ENCODE measurements at regions not wholly inside any gene's neighbourhood (a gene's known extent, or its start where the extent isn't known, plus 50 kb on each side); places are given as distances from the start of the nearest gene placed in this dataset.

- FAIRE-seq (no peak), DNase-seq (ENCODE audit: low read depth) (no peak)
- H3K9me3 Mint-ChIP-seq (ENCODE audit: unreplicated experiment), result no peaks in the 10 kb centered on the region
- no peaks in the 10 kb centered on the region for H3K36me3 ChIP-seq (ENCODE audit: insufficient read depth, low read length)
- no peak overlapping the region for H3K4me3 Mint-ChIP-seq (ENCODE audit: unreplicated experiment)
- H3K27ac Mint-ChIP-seq (ENCODE audit: unreplicated experiment), result no peak overlapping the region
- H3K9me3 ChIP-seq (ENCODE audit: insufficient read depth, low read depth, low read length), result no peaks in the 10 kb centered on the region
- H2AFZ ChIP-seq (ENCODE audit: low read depth, low read length), result no peak overlapping the region
- no peaks in the 10 kb centered on the region for H3K27me3 ChIP-seq (ENCODE audit: insufficient read depth, low read length)
- H3K4me1 ChIP-seq (ENCODE audit: insufficient read depth, low read length), result no peaks in the 10 kb centered on the region
- TF ChIP-seq EZH2 (IDR thresholded peaks at IDR 0.05; ENCODE audit: insufficient read depth, low read length) (no peak), CTCF (IDR thresholded peaks at IDR 0.05; ENCODE audit: insufficient read depth, low read depth, low read length) (no peak)
- no peak overlapping the region for H3K27ac ChIP-seq (ENCODE audit: low read depth, low read length)
- no peaks in the 10 kb centered on the region for H3K4me1 Mint-ChIP-seq (ENCODE audit: low read depth, unreplicated experiment)
- H4K20me1 ChIP-seq (ENCODE audit: insufficient read depth, low read length), result no peaks in the 10 kb centered on the region
- H3K27me3 Mint-ChIP-seq (ENCODE audit: low read depth, unreplicated experiment), result peaks cover 2% of the 10 kb centered on the region
- no peaks in the 10 kb centered on the region for H3K36me3 Mint-ChIP-seq (ENCODE audit: low read depth, unreplicated experiment)
- H3K9ac ChIP-seq (ENCODE audit: low read length), result no peak overlapping the region
- no peaks in the 10 kb centered on the region for H3K79me2 ChIP-seq (ENCODE audit: insufficient read depth, low read length)
- no peak overlapping the region for H3K4me2 ChIP-seq (ENCODE audit: low read length)
- no peak overlapping the region for H3K4me3 ChIP-seq (ENCODE audit: insufficient read depth, low read depth, low read length)
Observed at GRCh38 chr9:26562338-26562737, 330.3 kb downstream of the CAAP1 start.

- Mint-ChIP-seq H3K36me3 (ENCODE audit: low read depth, unreplicated experiment) (no peaks in the 10 kb centered on the region), H3K4me1 (ENCODE audit: low read depth, unreplicated experiment) (no peaks in the 10 kb centered on the region), H3K27ac (ENCODE audit: unreplicated experiment) (no peak overlapping the region), H3K9me3 (ENCODE audit: unreplicated experiment) (no peaks in the 10 kb centered on the region), H3K27me3 (ENCODE audit: low read depth, unreplicated experiment) (peaks cover 2% of the 10 kb centered on the region), H3K4me3 (ENCODE audit: unreplicated experiment) (no peak overlapping the region)
- Histone ChIP-seq H3K4me3 (ENCODE audit: insufficient read depth, low read depth, low read length) (no peak overlapping the region), H4K20me1 (ENCODE audit: insufficient read depth, low read length) (no peaks in the 10 kb centered on the region), H3K27ac (ENCODE audit: low read depth, low read length) (no peak overlapping the region), H3K36me3 (ENCODE audit: insufficient read depth, low read length) (no peaks in the 10 kb centered on the region), H3K4me2 (ENCODE audit: low read length) (no peak overlapping the region), H3K9ac (ENCODE audit: low read length) (no peak overlapping the region), H3K9me3 (ENCODE audit: insufficient read depth, low read depth, low read length) (no peaks in the 10 kb centered on the region), H2AFZ (ENCODE audit: low read depth, low read length) (no peak overlapping the region), H3K79me2 (ENCODE audit: insufficient read depth, low read length) (no peaks in the 10 kb centered on the region), H3K27me3 (ENCODE audit: insufficient read depth, low read length) (no peaks in the 10 kb centered on the region), H3K4me1 (ENCODE audit: insufficient read depth, low read length) (no peaks in the 10 kb centered on the region)
- FAIRE-seq (no peak), DNase-seq (ENCODE audit: low read depth) (no peak)
- TF ChIP-seq EZH2 (IDR thresholded peaks at IDR 0.05; ENCODE audit: insufficient read depth, low read length), result no peak
- TF ChIP-seq CTCF (IDR thresholded peaks at IDR 0.05; ENCODE audit: insufficient read depth, low read depth, low read length), result no peak
Observed at GRCh38 chr9:26561928-26562327, 330.7 kb downstream of the CAAP1 start.

GRCh38 chr9:26559506-26559905, 333.1 kb downstream of the CAAP1 start:
- Mint-ChIP-seq H3K27me3 (ENCODE audit: low read depth, unreplicated experiment) (peaks cover 2% of the 10 kb centered on the region), H3K4me1 (ENCODE audit: low read depth, unreplicated experiment) (no peaks in the 10 kb centered on the region), H3K36me3 (ENCODE audit: low read depth, unreplicated experiment) (no peaks in the 10 kb centered on the region), H3K9me3 (ENCODE audit: unreplicated experiment) (no peaks in the 10 kb centered on the region), H3K27ac (ENCODE audit: unreplicated experiment) (no peak overlapping the region), H3K4me3 (ENCODE audit: unreplicated experiment) (no peak overlapping the region)
- H4K20me1 ChIP-seq (ENCODE audit: insufficient read depth, low read length), result no peaks in the 10 kb centered on the region
- FAIRE-seq (no peak), DNase-seq (ENCODE audit: low read depth) (no peak)
- H3K27ac ChIP-seq (ENCODE audit: low read depth, low read length), result no peak overlapping the region
- no peaks in the 10 kb centered on the region for H3K27me3 ChIP-seq (ENCODE audit: insufficient read depth, low read length)
- no peak overlapping the region for H3K4me3 ChIP-seq (ENCODE audit: insufficient read depth, low read depth, low read length)
- H3K36me3 ChIP-seq (ENCODE audit: insufficient read depth, low read length), result no peaks in the 10 kb centered on the region
- TF ChIP-seq CTCF (IDR thresholded peaks at IDR 0.05; ENCODE audit: insufficient read depth, low read depth, low read length), result no peak
- TF ChIP-seq EZH2 (IDR thresholded peaks at IDR 0.05; ENCODE audit: insufficient read depth, low read length), result no peak
- H3K9me3 ChIP-seq (ENCODE audit: insufficient read depth, low read depth, low read length), result peaks cover 4% of the 10 kb centered on the region
- H2AFZ ChIP-seq (ENCODE audit: low read depth, low read length), result no peak overlapping the region
- H3K79me2 ChIP-seq (ENCODE audit: insufficient read depth, low read length), result no peaks in the 10 kb centered on the region
- H3K9ac ChIP-seq (ENCODE audit: low read length), result no peak overlapping the region
- no peak overlapping the region for H3K4me2 ChIP-seq (ENCODE audit: low read length)
- no peaks in the 10 kb centered on the region for H3K4me1 ChIP-seq (ENCODE audit: insufficient read depth, low read length)
